ENCODE measurements at regions not wholly inside any gene's neighbourhood (a gene's known extent, or its start where the extent isn't known, plus 50 kb on each side); places are given as distances from the start of the nearest gene placed in this dataset.

- TF ChIP-seq, protein P1, sequence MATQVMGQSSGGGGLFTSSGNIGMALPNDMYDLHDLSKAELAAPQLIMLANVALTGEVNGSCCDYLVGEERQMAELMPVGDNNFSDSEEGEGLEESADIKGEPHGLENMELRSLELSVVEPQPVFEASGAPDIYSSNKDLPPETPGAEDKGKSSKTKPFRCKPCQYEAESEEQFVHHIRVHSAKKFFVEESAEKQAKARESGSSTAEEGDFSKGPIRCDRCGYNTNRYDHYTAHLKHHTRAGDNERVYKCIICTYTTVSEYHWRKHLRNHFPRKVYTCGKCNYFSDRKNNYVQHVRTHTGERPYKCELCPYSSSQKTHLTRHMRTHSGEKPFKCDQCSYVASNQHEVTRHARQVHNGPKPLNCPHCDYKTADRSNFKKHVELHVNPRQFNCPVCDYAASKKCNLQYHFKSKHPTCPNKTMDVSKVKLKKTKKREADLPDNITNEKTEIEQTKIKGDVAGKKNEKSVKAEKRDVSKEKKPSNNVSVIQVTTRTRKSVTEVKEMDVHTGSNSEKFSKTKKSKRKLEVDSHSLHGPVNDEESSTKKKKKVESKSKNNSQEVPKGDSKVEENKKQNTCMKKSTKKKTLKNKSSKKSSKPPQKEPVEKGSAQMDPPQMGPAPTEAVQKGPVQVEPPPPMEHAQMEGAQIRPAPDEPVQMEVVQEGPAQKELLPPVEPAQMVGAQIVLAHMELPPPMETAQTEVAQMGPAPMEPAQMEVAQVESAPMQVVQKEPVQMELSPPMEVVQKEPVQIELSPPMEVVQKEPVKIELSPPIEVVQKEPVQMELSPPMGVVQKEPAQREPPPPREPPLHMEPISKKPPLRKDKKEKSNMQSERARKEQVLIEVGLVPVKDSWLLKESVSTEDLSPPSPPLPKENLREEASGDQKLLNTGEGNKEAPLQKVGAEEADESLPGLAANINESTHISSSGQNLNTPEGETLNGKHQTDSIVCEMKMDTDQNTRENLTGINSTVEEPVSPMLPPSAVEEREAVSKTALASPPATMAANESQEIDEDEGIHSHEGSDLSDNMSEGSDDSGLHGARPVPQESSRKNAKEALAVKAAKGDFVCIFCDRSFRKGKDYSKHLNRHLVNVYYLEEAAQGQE (IDR thresholded peaks at IDR 0.05; ENCODE audit: insufficient replicate concordance, low read depth): no peak
- TF ChIP-seq GABPA (IDR thresholded peaks at IDR 0.05; ENCODE audit: low read depth) (no peak), SPI1 (IDR thresholded peaks at IDR 0.05; ENCODE audit: borderline replicate concordance, low read depth) (no peak), POLR2AphosphoS5 (IDR thresholded peaks at IDR 0.05; ENCODE audit: low read depth) (no peak), CTCF (IDR thresholded peaks at IDR 0.05; ENCODE audit: insufficient read depth, low read length) (no peak)
- H3K4me3 ChIP-seq (replicated peaks; ENCODE audit: insufficient read depth, low read length): no peak overlapping the region
- no peak for DNase-seq (ENCODE audit: low read depth in 1 of 2, low spot score in 1 of 2)
- H3K27ac ChIP-seq (replicated peaks): no peak overlapping the region
- no peaks in the 10 kb centered on the region for H3K27me3 ChIP-seq (ENCODE audit: insufficient read depth, poor library complexity, severe bottlenecking)
These were observed 92.6 kb upstream of the TMPRSS2 start for GRCh38 chr21:41600556-41600955.

DNA sequence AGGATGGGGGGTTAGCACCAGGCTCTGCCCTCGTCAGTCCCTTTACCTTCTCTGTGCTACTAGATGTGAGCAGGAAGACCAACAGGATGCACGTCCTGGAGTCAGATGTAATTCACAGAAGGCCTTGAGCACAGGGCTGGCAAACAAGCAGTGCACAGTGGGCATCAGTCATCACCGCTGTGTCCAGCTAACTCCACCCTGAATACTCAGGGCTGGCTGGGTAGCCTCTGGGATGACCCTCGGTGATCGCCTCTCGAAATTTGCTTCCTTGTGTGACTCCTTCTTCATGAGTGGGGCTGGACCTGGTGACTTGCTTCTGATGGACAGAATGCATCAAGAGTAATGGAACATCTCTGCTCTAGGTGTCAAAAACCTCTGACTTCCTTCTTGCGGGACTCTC lies 92.2 kb upstream of the TMPRSS2 start:
- no peak for DNase-seq (ENCODE audit: low read depth in 1 of 2, low spot score in 1 of 2)
- Histone ChIP-seq H3K4me3 (replicated peaks; ENCODE audit: insufficient read depth, low read length) (no peak overlapping the region), H3K27ac (replicated peaks) (no peak overlapping the region), H3K27me3 (ENCODE audit: insufficient read depth, poor library complexity, severe bottlenecking) (no peaks in the 10 kb centered on the region)
- TF ChIP-seq GABPA (IDR thresholded peaks at IDR 0.05; ENCODE audit: low read depth): no peak
- TF ChIP-seq, protein P1 (IDR thresholded peaks at IDR 0.05; ENCODE audit: insufficient replicate concordance, low read depth): no peak

- no peaks in the 10 kb centered on the region for H3K27me3 ChIP-seq (ENCODE audit: insufficient read depth, poor library complexity, severe bottlenecking)
- no peak overlapping the region for H3K27ac ChIP-seq (replicated peaks)
- peak in 1 of 2 experiments; percentile 4 for DNase-seq (ENCODE audit: low read depth in 1 of 2, low spot score in 1 of 2)
- no peak overlapping the region for H3K4me3 ChIP-seq (replicated peaks; ENCODE audit: insufficient read depth, low read length)
- no peak for TF ChIP-seq GABPA (IDR thresholded peaks at IDR 0.05; ENCODE audit: low read depth)
- TF ChIP-seq CTCF (IDR thresholded peaks at IDR 0.05; ENCODE audit: insufficient read depth, low read length): no peak
- TF ChIP-seq, protein P1 (IDR thresholded peaks at IDR 0.05; ENCODE audit: insufficient replicate concordance, low read depth): no peak
- TF ChIP-seq POLR2AphosphoS5 (IDR thresholded peaks at IDR 0.05; ENCODE audit: low read depth): no peak
- TF ChIP-seq SPI1 (IDR thresholded peaks at IDR 0.05; ENCODE audit: borderline replicate concordance, low read depth): peak; percentile 18; the same call in 1 of the 2 replicates
These were observed 90.8 kb upstream of the TMPRSS2 start for GRCh38 chr21:41598561-41599431.
